Cardiac muscle cell (in vitro differentiated cells and primary cell): ENCODE measurements at regions not wholly inside any gene's neighbourhood (a gene's known extent, or its start where the extent isn't known, plus 50 kb on each side); places are given as distances from the start of the nearest gene placed in this dataset.

Source experiments
- DNase-seq, 2 donors: peaks; one replicate each; pipeline versions ENCODE4 v3.0.0 to v3.0.0-alpha.2; 2010 to 2017; ENCODE audit warnings: low read depth in 1 of 2, low spot score in 1 of 2
- H3K27ac ChIP-seq: fragments of 200-600 bp; sonication (generic); 2 replicates; pipeline ENCODE4 v1.5.1; 2016
- H3K27me3 ChIP-seq: fragments of 200-600 bp; sonication (generic); 2 replicates; pipeline ENCODE4 v1.6.0; 2016; ENCODE audit warnings: control low read depth
- H3K36me3 ChIP-seq: fragments of 200-600 bp; sonication (generic); 2 replicates; pipeline ENCODE4 v1.5.1; 2016; ENCODE audit warnings: control low read depth
- H3K4me1 ChIP-seq: fragments of 200-600 bp; sonication (generic); 2 replicates; pipeline ENCODE4 v1.8.1; 2017; ENCODE audit warnings: low read depth, mild to moderate bottlenecking, mixed run types
- H3K4me3 ChIP-seq: fragments of 200-600 bp; sonication (generic); 2 replicates; pipeline ENCODE4 v1.5.1; 2016; ENCODE audit warnings: mild to moderate bottlenecking
- H3K9me3 ChIP-seq: fragments of 200-600 bp; sonication (generic); 2 replicates; pipeline ENCODE4 v1.5.1; 2017; ENCODE audit warnings: low read depth, mild to moderate bottlenecking, control low read depth
- CTCF ChIP-seq: IDR thresholded peaks from 2 replicates; pipeline ENCODE4 v1.5.1; 2012; ENCODE audit warnings: low read depth, mild to moderate bottlenecking, low read length

GRCh38 chr14:58904776-58905175, 267.0 kb downstream of the DACT1 start:
- H3K4me1 ChIP-seq = peaks cover 7% of the 10 kb centered on the region
- DNase-seq = peak in 1 of 2 donors; percentile 6
- no peaks in the 10 kb centered on the region for H3K9me3 ChIP-seq
- no peak for TF ChIP-seq CTCF
- no peak overlapping the region for H3K27ac ChIP-seq
- no peaks in the 10 kb centered on the region for H3K36me3 ChIP-seq
- H3K4me3 ChIP-seq = no peak overlapping the region
- H3K27me3 ChIP-seq = no peaks in the 10 kb centered on the region

GRCh38 chr14:58907803-58908202, 270.0 kb downstream of the DACT1 start:
- H3K27ac ChIP-seq = no peak overlapping the region
- DNase-seq = no peak

GRCh38 chr14:58912287-58912686, 274.5 kb downstream of the DACT1 start:
- Histone ChIP-seq H3K9me3 (no peaks in the 10 kb centered on the region), H3K27me3 (no peaks in the 10 kb centered on the region), H3K27ac (no peak overlapping the region), H3K36me3 (no peaks in the 10 kb centered on the region), H3K4me1 (peaks cover 5% of the 10 kb centered on the region), H3K4me3 (no peak overlapping the region)
- TF ChIP-seq CTCF = no peak
- DNase-seq = no peak

More at GRCh38 chr14:58907803-58908202, 270.0 kb downstream of the DACT1 start:
- Histone ChIP-seq H3K36me3 (no peaks in the 10 kb centered on the region), H3K27me3 (no peaks in the 10 kb centered on the region), H3K9me3 (no peaks in the 10 kb centered on the region), H3K4me1 (peaks cover 5% of the 10 kb centered on the region), H3K4me3 (no peak overlapping the region)
- TF ChIP-seq CTCF = no peak

GRCh38 chr14:58912799-58913432, 275.2 kb downstream of the DACT1 start:
- no peak for DNase-seq
- peaks cover 5% of the 10 kb centered on the region for H3K4me1 ChIP-seq
- no peak overlapping the region for H3K27ac ChIP-seq
- TF ChIP-seq CTCF = no peak
- no peaks in the 10 kb centered on the region for H3K36me3 ChIP-seq
- H3K9me3 ChIP-seq = no peaks in the 10 kb centered on the region
- no peaks in the 10 kb centered on the region for H3K27me3 ChIP-seq
- no peak overlapping the region for H3K4me3 ChIP-seq

GRCh38 chr14:58914279-58914855, 274.1 kb upstream of the DAAM1 start:
- Histone ChIP-seq H3K27ac (no peak overlapping the region), H3K9me3 (no peaks in the 10 kb centered on the region), H3K4me1 (peaks cover 6% of the 10 kb centered on the region), H3K36me3 (no peaks in the 10 kb centered on the region), H3K27me3 (no peaks in the 10 kb centered on the region), H3K4me3 (no peak overlapping the region)
- TF ChIP-seq CTCF = no peak
- peak; percentile 11 to 27 for DNase-seq
